Mammary epithelial cell (primary cell): ENCODE measurements at regions not wholly inside any gene's neighbourhood (a gene's known extent, or its start where the extent isn't known, plus 50 kb on each side); places are given as distances from the start of the nearest gene placed in this dataset.

Experiments
- CTCF ChIP-seq, 2 donors: IDR thresholded peaks in 1 of 2; conservative IDR thresholded peaks in 1 of 2; 2 replicates each; pipeline ENCODE4 v1.5.1; 2011 to 2012; ENCODE audit warnings: inconsistent platforms in 2 of 2, low read length in 2 of 2, mild to moderate bottlenecking in 2 of 2, control low read depth in 1 of 2, low read depth in 1 of 2; ENCODE audit not compliant: insufficient read depth in 1 of 2; ENCODE audit errors: extremely low read depth in 1 of 2
- EZH2 ChIP-seq: IDR thresholded peaks from 2 replicates; pipeline ENCODE4 v1.6.1; 2012; ENCODE audit warnings: low read length, inconsistent platforms, borderline replicate concordance

- TF ChIP-seq CTCF (conservative IDR thresholded peaks at IDR 0.05 in 1 of 2, IDR thresholded peaks at IDR 0.05 in 1 of 2; ENCODE audit: extremely low read depth in 1 of 2, insufficient read depth in 1 of 2, low read depth in 1 of 2, low read length in 2 of 2) (no peak), EZH2 (no peak)
Observed at GRCh38 chr9:91156451-91157234, 205.1 kb downstream of the AUH start.
